GM21619 (cell line): ENCODE measurements at regions not wholly inside any gene's neighbourhood (a gene's known extent, or its start where the extent isn't known, plus 50 kb on each side); places are given as distances from the start of the nearest gene placed in this dataset.

Experiments used
- ATAC-seq: cut with Tn5 transposase; IDR thresholded peaks from one replicate; pipeline ENCODE4 v1.9.1; 2021; ENCODE audit not compliant: unreplicated experiment

GRCh38 chr10:83248106-83248631 is 891.1 kb upstream of the GHITM start:
- ATAC-seq = no peak

DNA sequence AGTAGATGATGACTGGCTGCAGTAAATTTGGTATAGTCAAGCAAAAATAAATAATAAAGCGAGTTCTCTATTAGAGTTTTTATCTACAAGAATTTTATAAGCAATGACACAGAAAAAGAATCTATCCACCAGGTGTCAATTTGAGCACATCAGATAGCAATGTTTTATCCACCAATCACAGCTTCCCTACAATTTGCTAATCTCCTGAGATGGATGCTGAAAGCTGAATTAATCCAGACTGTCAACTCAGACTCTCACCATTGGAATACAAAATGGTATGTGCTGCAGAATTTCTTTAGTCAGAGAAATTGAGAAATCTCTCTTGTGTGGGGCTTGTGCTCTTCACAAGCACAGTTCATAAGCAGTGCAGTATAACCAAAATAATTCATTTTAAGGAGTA is 888.9 kb upstream of the GHITM start:
- no peak for ATAC-seq

DNA sequence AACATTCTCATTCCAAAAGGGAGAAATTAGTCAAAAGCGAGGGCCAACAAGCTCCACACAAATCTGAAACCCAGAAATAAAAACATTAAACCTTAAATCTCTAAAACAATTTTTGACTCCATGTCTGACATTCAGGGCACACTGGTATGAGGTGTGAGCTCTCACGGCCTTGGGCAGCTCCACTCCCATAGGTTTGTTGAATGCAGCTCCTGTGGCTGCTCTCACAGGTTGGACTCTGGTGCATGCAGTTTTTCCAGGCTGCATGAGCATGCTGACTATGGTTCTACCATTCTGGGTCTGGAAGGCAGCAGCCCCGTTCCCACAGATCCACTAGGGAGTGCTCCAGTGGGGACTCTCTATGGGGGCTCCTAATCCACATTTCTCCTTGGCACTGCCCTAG is 887.1 kb upstream of the GHITM start:
- ATAC-seq = no peak

DNA sequence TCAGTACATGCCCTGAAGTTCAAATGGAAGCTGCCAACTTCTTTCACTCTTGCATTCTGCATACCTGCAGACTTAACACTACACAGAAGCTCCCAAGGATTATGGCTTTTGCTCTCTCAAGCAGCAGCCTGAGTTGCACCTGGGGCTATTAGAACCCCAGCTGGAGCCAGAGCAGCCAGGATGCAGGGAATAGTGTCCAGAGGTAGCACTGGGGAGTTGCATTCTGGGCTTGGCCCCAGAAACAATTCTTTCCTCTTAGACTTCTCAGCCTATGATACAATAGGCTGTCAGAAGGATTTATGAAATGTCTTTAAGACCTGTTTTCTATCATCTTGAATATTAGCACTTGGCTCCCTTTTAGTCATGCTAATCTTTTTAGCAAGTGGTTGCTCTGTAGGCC is 886.7 kb upstream of the GHITM start:
- no peak for ATAC-seq

DNA sequence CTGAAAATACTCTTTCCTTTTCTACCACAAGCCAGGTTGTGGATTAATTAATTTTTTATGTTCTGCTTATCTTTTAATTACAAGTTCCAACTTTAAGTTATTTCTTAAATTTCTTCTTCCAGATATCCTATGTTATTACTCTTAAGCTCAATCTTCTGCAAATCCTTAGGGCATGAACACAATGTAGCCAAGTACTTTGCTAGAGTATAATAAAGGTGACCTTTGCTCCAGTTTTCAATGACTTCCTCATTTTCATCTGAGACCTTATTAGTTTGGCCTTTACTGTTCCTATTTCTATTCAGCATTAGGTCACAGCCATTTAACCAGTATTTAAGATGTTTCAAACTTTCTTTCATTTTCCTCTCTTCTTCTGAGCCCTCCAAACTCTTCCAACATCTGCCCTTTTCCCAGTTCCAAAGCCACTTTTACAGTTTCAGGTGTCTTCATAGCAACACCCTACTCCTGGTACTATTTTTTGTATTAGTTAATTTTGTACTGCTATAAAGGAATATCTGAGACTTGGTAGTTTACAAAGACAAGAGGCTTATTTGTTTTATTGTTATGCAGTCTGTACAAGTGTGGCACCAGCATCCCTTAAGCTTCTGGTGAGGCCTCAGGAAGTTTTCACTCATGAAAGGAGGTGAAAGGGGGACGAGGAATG is 886.2 kb upstream of the GHITM start:
- ATAC-seq = no peak

GRCh38 chr10:83254698-83255097 is 884.6 kb upstream of the GHITM start:
- ATAC-seq = no peak

GRCh38 chr10:83262434-83262833 is 876.9 kb upstream of the GHITM start:
- ATAC-seq = no peak

DNA sequence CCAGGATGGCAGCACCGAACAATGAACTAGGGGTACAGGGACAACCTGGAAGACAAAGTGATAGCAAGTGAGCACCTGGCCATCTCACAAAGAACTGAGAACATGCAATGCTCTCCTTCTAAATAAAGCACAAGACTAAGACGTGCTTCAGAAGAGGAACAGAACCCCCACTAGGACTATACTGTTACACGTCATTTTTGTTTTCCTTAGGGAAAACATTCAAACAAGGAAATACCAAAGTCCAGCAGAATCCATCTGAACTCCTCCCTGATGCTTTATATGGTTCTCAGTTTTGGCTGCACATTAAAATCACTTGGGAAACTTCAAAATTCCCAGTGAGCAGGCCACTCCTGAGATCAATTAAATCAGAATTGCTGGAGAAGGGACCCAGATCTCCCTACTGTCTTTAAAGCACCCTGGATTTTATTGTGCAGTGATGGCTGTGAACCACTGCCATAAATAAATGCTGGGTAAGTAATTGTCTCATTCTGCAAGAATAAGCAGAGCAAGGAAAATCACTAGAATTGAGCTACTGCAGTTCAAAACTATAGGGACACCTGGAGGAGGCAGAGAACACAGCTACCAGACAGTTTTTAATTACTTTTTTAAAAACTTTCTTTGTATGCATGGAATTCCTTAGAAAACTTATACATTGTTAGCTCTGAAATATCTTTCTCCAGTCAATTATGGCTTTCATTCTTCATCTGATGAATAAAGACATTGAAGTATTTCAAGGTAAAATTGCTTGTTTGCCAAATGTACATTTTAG is 866.5 kb upstream of the GHITM start:
- ATAC-seq = no peak

DNA sequence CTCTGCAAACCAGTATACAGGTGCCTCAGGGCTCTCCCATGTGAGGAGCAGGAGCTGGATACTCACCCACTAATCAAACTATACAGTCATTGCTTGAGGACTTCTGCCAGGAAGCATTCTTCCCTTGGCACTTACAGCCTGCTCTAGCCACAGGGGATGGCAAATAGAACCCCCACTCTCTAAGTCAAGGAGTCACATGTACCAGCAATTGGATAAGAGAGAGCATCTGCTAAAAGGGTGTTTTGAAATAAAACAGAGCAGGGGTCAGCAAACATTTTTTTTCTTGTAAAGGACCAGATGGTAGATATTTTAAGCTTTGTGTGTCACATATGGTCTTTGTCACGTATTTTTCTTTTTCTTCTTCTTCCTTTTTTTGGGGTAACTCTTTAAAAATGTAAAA is 865.2 kb upstream of the GHITM start:
- no peak for ATAC-seq

DNA sequence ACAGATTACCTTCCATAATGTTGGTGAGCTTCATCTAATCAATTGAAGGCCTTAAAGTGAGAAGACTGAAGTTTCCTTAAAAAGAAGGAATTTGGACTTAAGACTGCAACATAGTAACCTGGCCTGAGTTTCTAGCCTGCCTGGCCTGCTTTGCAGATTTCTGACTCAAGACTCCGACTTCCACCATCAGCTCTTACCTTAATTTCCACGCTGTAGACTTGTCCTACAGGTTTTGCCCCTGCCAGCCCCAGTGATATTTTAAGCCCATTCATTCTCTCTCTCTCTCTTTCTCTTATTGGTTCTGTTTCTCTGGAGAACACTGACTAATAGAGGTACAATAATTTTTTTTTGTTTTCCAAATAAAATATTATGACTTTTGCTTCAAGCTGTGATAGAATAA is 862.3 kb upstream of the GHITM start:
- ATAC-seq = no peak

DNA sequence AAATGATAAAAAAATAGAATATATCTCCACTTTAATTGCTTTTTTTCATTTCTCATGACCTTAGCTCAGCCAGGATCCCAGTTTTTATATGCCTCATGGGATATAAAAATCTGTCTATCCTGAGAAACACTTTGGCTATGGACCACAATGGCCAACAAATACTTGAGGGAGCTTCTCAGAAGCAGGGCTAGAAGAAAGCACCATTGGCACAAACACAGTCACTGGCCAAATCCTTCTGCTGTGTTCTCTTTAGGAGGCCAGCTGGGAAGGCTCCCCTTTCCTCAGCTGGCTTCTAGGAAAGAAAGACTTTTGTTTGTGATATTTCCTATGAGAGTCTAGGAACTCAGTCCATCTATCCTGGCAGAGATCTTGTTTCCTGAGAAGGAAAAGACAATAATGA is 856.2 kb upstream of the GHITM start:
- no peak for ATAC-seq

DNA sequence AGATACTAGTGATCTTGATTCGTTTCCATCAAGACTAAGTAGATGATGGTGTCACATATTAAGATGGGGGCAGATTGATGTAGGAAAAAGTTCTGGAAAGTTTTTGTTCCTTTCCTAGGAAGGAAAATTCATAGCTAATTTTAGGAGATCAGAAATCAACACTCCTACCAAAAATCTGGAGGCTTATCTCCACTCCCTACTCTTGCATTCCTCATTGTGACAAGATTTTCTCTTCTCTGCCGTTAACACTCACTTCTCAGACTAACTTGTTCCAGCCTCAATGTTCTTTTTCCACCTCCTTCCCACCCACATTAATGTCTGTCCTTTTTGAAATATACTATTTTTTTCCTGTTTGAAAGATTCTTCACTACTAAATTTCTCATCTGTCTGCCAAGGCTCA is 851.9 kb upstream of the GHITM start:
- no peak for ATAC-seq

GRCh38 chr10:83289373-83289772 is 849.9 kb upstream of the GHITM start:
- ATAC-seq = no peak

DNA sequence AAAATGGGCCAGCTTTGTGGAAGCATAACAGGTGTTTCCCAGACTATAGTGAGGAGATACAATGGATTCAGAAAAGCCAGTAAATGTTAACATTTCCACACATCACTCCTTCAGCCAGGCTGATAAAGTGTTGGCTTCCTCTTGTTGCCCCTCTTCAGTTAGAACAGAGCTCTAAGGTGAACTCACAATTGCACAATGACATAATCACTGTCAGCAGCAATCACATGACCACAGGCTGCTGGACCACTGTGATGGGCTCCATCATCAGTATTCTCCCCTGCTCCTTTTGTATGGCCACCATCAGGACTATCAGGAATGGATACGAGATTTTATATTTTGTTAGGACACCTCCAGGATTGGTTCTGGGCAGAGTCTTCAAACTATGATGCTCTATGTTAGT is 849.4 kb upstream of the GHITM start:
- ATAC-seq = no peak

- ATAC-seq = no peak
Observed at GRCh38 chr10:83301732-83302131, 837.6 kb upstream of the GHITM start.

- ATAC-seq = no peak
Observed at GRCh38 chr10:83302623-83303022, 836.7 kb upstream of the GHITM start.

GRCh38 chr10:83310688-83311087 is 828.6 kb upstream of the GHITM start:
- no peak for ATAC-seq

- ATAC-seq = no peak
Observed at GRCh38 chr10:83312570-83312969, 826.7 kb upstream of the GHITM start.

DNA sequence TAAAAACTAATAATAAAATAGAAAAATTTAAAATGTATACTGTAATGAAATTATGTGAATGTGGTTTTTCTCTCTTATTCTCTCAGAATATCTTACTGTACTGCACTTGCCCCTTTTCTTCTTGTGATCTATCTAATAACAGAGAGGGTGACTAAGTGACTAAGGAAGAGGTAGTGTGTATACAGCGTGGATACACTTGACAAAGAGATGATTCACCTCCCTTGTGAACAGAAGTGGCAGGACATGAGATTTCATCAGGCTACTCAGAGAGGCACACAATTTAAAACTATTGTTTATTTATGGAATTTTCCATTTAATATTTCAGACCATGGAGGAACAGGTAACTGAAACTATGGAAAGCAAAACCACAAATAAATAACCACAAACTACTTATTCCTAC is 806.6 kb upstream of the GHITM start:
- ATAC-seq = no peak

DNA sequence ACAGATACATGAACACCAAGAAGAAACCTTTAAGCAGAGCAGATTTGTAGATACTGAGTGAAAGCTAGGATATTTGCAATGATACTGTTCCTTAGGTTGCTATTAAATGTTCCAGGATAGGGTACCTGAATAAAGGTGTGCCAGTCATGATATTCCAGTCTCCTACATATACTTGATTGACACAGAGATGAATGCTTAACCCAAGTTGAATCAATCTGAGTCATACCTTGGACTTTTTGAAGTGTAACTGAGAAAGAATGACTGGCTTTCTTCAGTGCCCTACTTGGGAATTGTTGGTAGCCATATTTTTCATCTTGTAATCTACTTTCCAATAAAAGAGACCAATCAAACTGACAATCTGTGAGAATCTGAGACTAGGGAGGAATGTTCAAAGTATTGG is 805.7 kb upstream of the GHITM start:
- ATAC-seq = no peak

GRCh38 chr10:83343676-83344075 is 795.6 kb upstream of the GHITM start:
- no peak for ATAC-seq

DNA sequence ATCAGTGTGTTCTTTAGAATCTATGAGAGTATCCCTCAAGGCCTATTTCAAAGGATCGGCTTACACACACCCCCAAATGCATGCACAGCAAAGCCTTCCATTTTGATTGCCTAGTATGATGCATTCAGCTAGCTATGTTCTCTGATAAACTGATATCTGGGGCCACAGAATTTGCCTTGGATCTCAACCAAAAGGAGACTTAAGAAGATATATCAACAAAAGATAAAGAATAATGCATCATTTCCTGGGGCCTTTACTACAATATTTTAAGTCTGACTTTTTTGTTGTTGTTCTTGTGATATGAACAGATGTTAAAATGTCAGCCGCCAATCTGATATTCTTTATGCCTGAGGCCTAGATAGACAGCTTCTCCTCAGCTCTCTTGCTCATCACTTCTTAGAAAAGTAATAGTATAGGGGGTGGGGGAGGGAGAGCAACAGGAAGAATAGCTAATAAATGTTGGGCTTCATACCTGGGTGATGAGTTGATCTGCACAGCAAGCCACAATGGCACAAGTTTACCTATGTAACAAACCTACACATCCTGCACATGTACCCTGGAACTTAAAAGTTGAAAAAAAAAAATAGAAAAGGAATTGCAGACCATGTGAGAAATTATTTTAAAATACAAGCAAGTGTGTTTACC is 792.9 kb upstream of the GHITM start:
- no peak for ATAC-seq
